Trophoblast cell (in vitro differentiated cells and primary cell): ENCODE measurements at regions not wholly inside any gene's neighbourhood (a gene's known extent, or its start where the extent isn't known, plus 50 kb on each side); places are given as distances from the start of the nearest gene placed in this dataset.

Experiments used
- DNase-seq, 2 donors: peaks; one replicate each; pipeline ENCODE4 v3.0.0-alpha.2; 2016
- H2AFZ ChIP-seq: 2 replicates; pipeline ENCODE4 v1.6.1; 2013; ENCODE audit warnings: low read length, moderate library complexity, mild to moderate bottlenecking; ENCODE audit not compliant: insufficient read depth, poor library complexity
- H2AK5ac ChIP-seq: 2 replicates; pipeline ENCODE4 v1.6.1; 2013; ENCODE audit warnings: mild to moderate bottlenecking, low read length
- H2BK120ac ChIP-seq: 2 replicates; pipeline ENCODE4 v1.6.1; 2013; ENCODE audit warnings: low read length, mild to moderate bottlenecking, moderate library complexity; ENCODE audit not compliant: insufficient read depth, poor library complexity
- H2BK12ac ChIP-seq: 2 replicates; pipeline ENCODE4 v1.6.1; 2013; ENCODE audit warnings: mild to moderate bottlenecking, low read length, moderate library complexity
- H2BK5ac ChIP-seq: 2 replicates; pipeline ENCODE4 v1.6.1; 2013; ENCODE audit warnings: low read length, low read depth, moderate library complexity, mild to moderate bottlenecking; ENCODE audit not compliant: poor library complexity
- H3K14ac ChIP-seq: 2 replicates; pipeline ENCODE4 v1.6.1; 2013; ENCODE audit warnings: mild to moderate bottlenecking, low read length
- H3K18ac ChIP-seq: 2 replicates; pipeline ENCODE4 v1.6.1; 2013; ENCODE audit warnings: mild to moderate bottlenecking, low read length
- H3K23ac ChIP-seq: 2 replicates; pipeline ENCODE4 v1.6.1; 2013; ENCODE audit warnings: low read length
- H3K27ac ChIP-seq: 2 replicates; pipeline ENCODE4 v1.5.1; 2013; ENCODE audit warnings: low read depth, mild to moderate bottlenecking, inconsistent platforms, low read length, moderate library complexity
- H3K27me3 ChIP-seq: 2 replicates; pipeline ENCODE4 v1.6.1; 2013; ENCODE audit warnings: inconsistent platforms, mild to moderate bottlenecking, low read length, moderate library complexity; ENCODE audit not compliant: insufficient read depth
- H3K36me3 ChIP-seq, 2 experiments: 1 replicate in 1 of 2; 2 replicates in 1 of 2; pipeline ENCODE4 v1.6.1; 2013; ENCODE audit warnings: low read length in 2 of 2, mild to moderate bottlenecking in 2 of 2, moderate library complexity in 1 of 2; ENCODE audit not compliant: insufficient read depth in 2 of 2, control insufficient read depth in 1 of 2
- H3K4ac ChIP-seq: 2 replicates; pipeline ENCODE4 v1.6.1; 2013; ENCODE audit warnings: low read depth, mild to moderate bottlenecking, low read length, moderate library complexity
- H3K4me1 ChIP-seq, 2 experiments: 1 replicate in 1 of 2; 2 replicates in 1 of 2; pipeline ENCODE4 v1.6.1; 2013; ENCODE audit warnings: low read length in 2 of 2, mild to moderate bottlenecking in 2 of 2, moderate library complexity in 1 of 2; ENCODE audit not compliant: insufficient read depth in 2 of 2, control insufficient read depth in 1 of 2
- H3K4me2 ChIP-seq: 2 replicates; pipeline ENCODE4 v1.6.1; 2013; ENCODE audit warnings: inconsistent platforms, mild to moderate bottlenecking, low read length, moderate library complexity
- H3K4me3 ChIP-seq: 2 replicates; pipeline ENCODE4 v1.5.1; 2013; ENCODE audit warnings: mild to moderate bottlenecking, low read depth, low read length, inconsistent platforms
- H3K79me1 ChIP-seq: one replicate; pipeline ENCODE4 v1.6.1; 2013; ENCODE audit warnings: low read length
- H3K79me2 ChIP-seq: 2 replicates; pipeline ENCODE4 v1.6.1; 2013; ENCODE audit warnings: low read length, mild to moderate bottlenecking; ENCODE audit not compliant: control insufficient read depth, insufficient read depth, poor library complexity
- H3K9ac ChIP-seq: 2 replicates; pipeline ENCODE4 v1.6.1; 2013; ENCODE audit warnings: mild to moderate bottlenecking, low read length
- H3K9me3 ChIP-seq: 2 replicates; pipeline ENCODE4 v1.6.1; 2013; ENCODE audit warnings: low read depth, mild to moderate bottlenecking, control low read depth, inconsistent platforms, low read length; ENCODE audit not compliant: insufficient read depth
- H4K12ac ChIP-seq: 2 replicates; pipeline ENCODE4 v1.6.1; 2013; ENCODE audit warnings: low read depth, mild to moderate bottlenecking, low read length, moderate library complexity
- H4K8ac ChIP-seq: 2 replicates; pipeline ENCODE4 v1.6.1; 2013; ENCODE audit warnings: low read depth, mild to moderate bottlenecking, low read length, moderate library complexity
- H4K91ac ChIP-seq: one replicate; pipeline ENCODE4 v1.6.1; 2013; ENCODE audit warnings: low read depth, mild to moderate bottlenecking, low read length, moderate library complexity
- WGBS: extraction: QIAGEN DNeasy Blood & Tissue Kit; methylation state at CpG from one replicate; pipeline ENCODE4 v1.1.7; 2013; ENCODE audit warnings: missing lambda C conversion rate; ENCODE audit not compliant: insufficient read length, insufficient coverage; ENCODE audit errors: extremely low coverage; 5-methylcytosine and 5-hydroxymethylcytosine counted together

- Histone ChIP-seq H3K27me3 (no peaks in the 10 kb centered on the region), H3K9me3 (no peaks in the 10 kb centered on the region), H3K36me3 (no peaks in the 10 kb centered on the region), H4K91ac (no peak overlapping the region), H3K27ac (no peak overlapping the region), H2BK12ac (no peak overlapping the region), H3K79me2 (no peaks in the 10 kb centered on the region), H3K18ac (no peak overlapping the region), H3K23ac (no peak overlapping the region), H3K4me1 (no peaks in the 10 kb centered on the region), H2BK5ac (no peak overlapping the region), H2AK5ac (no peak overlapping the region), H3K4ac (no peak overlapping the region), H3K9ac (no peak overlapping the region), H4K12ac (no peak overlapping the region), H3K4me3 (no peak overlapping the region), H2AFZ (no peak overlapping the region), H3K79me1 (no peaks in the 10 kb centered on the region), H3K14ac (no peak overlapping the region), H2BK120ac (no peak overlapping the region), H3K4me2 (no peak overlapping the region), H4K8ac (no peak overlapping the region)
- DNase-seq: no peak
- no CpG with 5 or more reads among the region's 3 CpGs for WGBS
Observed at GRCh38 chr13:71338070-71338469, 528.9 kb downstream of the DACH1 start.

- H2BK5ac ChIP-seq: no peak overlapping the region
- H3K27ac ChIP-seq: no peak overlapping the region
- no peaks in the 10 kb centered on the region for H3K4me1 ChIP-seq
- no peak overlapping the region for H4K8ac ChIP-seq
- H2AK5ac ChIP-seq: no peak overlapping the region
- H3K27me3 ChIP-seq: no peaks in the 10 kb centered on the region
- H3K79me2 ChIP-seq: no peaks in the 10 kb centered on the region
- no peaks in the 10 kb centered on the region for H3K36me3 ChIP-seq
- no peak overlapping the region for H2BK12ac ChIP-seq
- H4K12ac ChIP-seq: no peak overlapping the region
- H3K23ac ChIP-seq: no peak overlapping the region
- no peaks in the 10 kb centered on the region for H3K79me1 ChIP-seq
- H2BK120ac ChIP-seq: no peak overlapping the region
- H3K9me3 ChIP-seq: no peaks in the 10 kb centered on the region
- H3K4ac ChIP-seq: no peak overlapping the region
- no peak overlapping the region for H3K9ac ChIP-seq
- H2AFZ ChIP-seq: no peak overlapping the region
- DNase-seq: no peak
- no peak overlapping the region for H3K14ac ChIP-seq
- no CpG with 5 or more reads among the region's 1 CpG for WGBS
- H3K4me2 ChIP-seq: no peak overlapping the region
- H4K91ac ChIP-seq: no peak overlapping the region
- H3K18ac ChIP-seq: no peak overlapping the region
- no peak overlapping the region for H3K4me3 ChIP-seq
Observed at GRCh38 chr13:71327266-71327665, 539.7 kb downstream of the DACH1 start.

- DNase-seq: no peak
- Histone ChIP-seq H2BK12ac (no peak overlapping the region), H3K27me3 (no peaks in the 10 kb centered on the region), H3K36me3 (no peaks in the 10 kb centered on the region), H4K12ac (no peak overlapping the region), H3K14ac (no peak overlapping the region), H4K8ac (no peak overlapping the region), H3K4me1 (no peaks in the 10 kb centered on the region), H2BK120ac (no peak overlapping the region), H2AK5ac (no peak overlapping the region), H3K79me1 (no peaks in the 10 kb centered on the region), H3K9ac (no peak overlapping the region), H3K9me3 (no peaks in the 10 kb centered on the region), H3K4ac (no peak overlapping the region), H2BK5ac (no peak overlapping the region), H3K23ac (no peak overlapping the region), H3K4me2 (no peak overlapping the region), H3K18ac (no peak overlapping the region), H3K4me3 (no peak overlapping the region), H3K27ac (no peak overlapping the region), H4K91ac (no peak overlapping the region), H2AFZ (no peak overlapping the region), H3K79me2 (no peaks in the 10 kb centered on the region)
- no CpG with 5 or more reads among the region's 3 CpGs for whole genome bisulfite sequencing
Observed at GRCh38 chr13:71325556-71325955, 541.4 kb downstream of the DACH1 start.

GRCh38 chr13:71323266-71323665 lies 543.7 kb downstream of the DACH1 start:
- Histone ChIP-seq H4K91ac (no peak overlapping the region), H3K79me2 (no peaks in the 10 kb centered on the region), H3K4ac (no peak overlapping the region), H2AFZ (no peak overlapping the region), H3K23ac (no peak overlapping the region), H4K12ac (no peak overlapping the region), H2BK12ac (no peak overlapping the region), H3K36me3 (no peaks in the 10 kb centered on the region), H2AK5ac (no peak overlapping the region), H3K4me1 (no peaks in the 10 kb centered on the region), H3K18ac (no peak overlapping the region), H3K4me3 (no peak overlapping the region), H3K9me3 (no peaks in the 10 kb centered on the region), H3K4me2 (no peak overlapping the region), H3K14ac (no peak overlapping the region), H3K27ac (no peak overlapping the region), H2BK5ac (no peak overlapping the region), H4K8ac (no peak overlapping the region), H2BK120ac (no peak overlapping the region), H3K79me1 (no peaks in the 10 kb centered on the region), H3K9ac (no peak overlapping the region), H3K27me3 (no peaks in the 10 kb centered on the region)
- DNase-seq: no peak
- WGBS: no CpG with 5 or more reads among the region's 5 CpGs
